HG03565 (cell line): ENCODE measurements at regions not wholly inside any gene's neighbourhood (a gene's known extent, or its start where the extent isn't known, plus 50 kb on each side); places are given as distances from the start of the nearest gene placed in this dataset.

ENCODE experiments used
- ATAC-seq: cut with Tn5 transposase; IDR thresholded peaks from one replicate; pipeline ENCODE4 v1.9.1; 2021; ENCODE audit warnings: mild to moderate bottlenecking, moderate library complexity; ENCODE audit not compliant: unreplicated experiment

DNA sequence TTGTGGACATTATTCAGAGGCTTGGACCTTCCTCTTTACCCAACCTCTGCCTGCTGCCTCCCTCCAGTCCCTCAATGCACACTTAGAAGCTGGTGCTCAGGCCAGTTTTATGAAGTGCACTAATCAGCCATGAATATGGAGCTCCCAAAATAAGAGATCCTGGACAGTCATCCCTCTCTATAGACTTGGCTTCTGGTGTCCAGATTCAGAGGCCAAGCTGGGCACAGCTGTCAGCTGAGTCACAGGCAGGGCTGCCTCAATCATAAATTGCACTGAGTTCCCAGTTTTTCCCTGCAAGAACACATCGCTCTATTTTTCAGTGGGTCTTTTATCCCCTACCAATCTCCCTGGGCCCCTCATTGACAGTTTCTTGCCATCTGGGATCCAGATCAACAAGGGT is 161.7 kb upstream of the CADM1 start:
- no peak for ATAC-seq

DNA sequence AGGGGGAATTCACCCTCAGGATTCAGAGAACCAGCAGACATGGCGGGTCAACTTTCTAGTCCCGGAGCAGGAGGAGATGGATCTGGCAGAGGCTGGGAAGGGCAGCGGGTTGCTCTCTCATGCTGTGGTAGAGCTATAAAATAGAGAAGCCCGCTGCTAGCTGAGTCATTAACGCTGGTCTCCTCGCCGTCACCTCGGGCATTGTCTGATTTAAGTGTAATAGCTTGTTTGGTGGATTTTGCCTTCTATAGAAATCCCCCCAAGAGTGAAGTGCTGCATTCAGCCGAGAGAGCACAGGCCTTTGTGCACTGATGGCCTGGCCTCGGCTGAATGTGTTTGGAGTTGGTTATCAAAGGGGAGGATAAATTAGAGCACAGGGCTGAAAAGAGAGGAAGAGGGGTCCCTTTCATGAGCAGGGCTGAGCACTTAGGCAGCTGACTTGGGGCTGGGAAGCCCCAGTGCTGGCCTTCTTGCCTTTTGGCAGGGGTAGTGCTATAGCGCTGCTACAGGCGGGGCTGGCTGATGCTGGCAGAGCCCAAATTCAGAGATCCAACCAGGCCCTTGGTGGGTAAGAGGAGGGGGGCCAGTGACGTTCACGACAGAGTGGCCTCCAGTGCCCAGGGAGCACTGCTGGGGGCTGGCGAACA is 161.1 kb upstream of the CADM1 start:
- no peak for ATAC-seq

- no peak for ATAC-seq
Observed at GRCh38 chr11:115664313-115664712, 160.1 kb upstream of the CADM1 start.

DNA sequence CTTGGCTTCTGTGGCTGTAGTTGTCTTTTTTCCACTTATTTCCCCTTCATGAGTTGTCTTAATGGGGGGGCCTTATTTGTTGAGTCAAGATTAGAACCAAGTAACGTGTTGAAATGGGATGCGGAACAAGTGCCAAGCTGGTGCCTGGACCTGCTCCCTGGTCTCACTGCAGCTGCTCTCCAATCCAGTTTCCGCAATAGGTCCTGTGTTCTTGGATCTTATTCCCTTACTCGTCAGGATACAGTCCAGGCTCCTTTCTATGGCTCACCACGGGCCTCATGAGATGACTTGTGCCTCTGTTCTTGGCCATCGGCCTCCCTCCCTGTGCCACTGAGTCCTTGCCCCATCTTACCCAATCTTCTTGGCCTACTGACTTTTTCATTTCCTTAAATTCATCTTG is 159.6 kb upstream of the CADM1 start:
- no peak for ATAC-seq

- no peak for ATAC-seq
Observed at GRCh38 chr11:115660030-115660805, 156.0 kb upstream of the CADM1 start.

GRCh38 chr11:115659061-115659963 is 155.1 kb upstream of the CADM1 start:
- ATAC-seq: no peak

GRCh38 chr11:115657586-115657985 is 153.4 kb upstream of the CADM1 start:
- ATAC-seq: no peak

DNA sequence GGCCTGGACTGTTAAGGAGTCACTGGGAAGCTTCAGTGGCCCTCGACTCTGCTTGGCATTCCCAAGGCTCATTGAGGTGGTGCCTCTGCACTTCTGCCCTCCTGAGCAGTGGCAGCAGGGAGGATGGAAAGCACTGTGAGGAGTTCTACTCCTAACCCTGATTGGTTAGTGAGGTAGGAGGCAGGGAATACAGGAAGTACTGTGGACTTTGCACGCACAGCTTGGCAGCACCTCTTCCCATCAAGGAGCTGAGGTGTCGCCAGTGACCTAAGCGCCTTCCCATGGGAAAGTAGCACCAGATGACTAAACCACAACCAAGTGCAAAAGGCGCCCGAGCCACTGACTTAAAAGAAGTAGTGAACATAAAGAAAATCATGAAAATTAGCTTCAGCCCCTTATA is 152.5 kb upstream of the CADM1 start:
- no peak for ATAC-seq

- no peak for ATAC-seq
Observed at GRCh38 chr11:115656041-115656440, 151.8 kb upstream of the CADM1 start.

- ATAC-seq: no peak
Observed at GRCh38 chr11:115654792-115655191, 150.6 kb upstream of the CADM1 start.

- no peak for ATAC-seq
Observed at GRCh38 chr11:115653926-115654325, 149.7 kb upstream of the CADM1 start.

DNA sequence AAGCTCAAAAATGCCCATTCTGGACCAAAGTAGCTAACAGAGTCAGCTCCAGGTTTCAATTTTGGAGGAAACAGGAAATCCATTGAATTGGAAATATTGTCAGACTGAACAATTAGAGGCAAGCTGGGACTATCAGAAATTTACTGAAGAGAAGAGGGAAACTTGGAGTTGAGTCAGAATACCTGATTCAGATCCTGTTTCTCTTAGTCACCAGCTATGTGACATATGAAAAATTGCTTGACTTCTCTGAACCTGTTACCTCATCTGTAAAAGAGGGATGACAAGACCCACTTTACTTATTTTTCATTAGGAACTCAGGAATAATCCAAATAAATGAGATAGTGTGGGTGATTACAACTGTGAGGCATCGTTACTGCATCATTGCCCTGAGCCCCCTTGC is 148.9 kb upstream of the CADM1 start:
- no peak for ATAC-seq

GRCh38 chr11:115652496-115652895 is 148.3 kb upstream of the CADM1 start:
- no peak for ATAC-seq

DNA sequence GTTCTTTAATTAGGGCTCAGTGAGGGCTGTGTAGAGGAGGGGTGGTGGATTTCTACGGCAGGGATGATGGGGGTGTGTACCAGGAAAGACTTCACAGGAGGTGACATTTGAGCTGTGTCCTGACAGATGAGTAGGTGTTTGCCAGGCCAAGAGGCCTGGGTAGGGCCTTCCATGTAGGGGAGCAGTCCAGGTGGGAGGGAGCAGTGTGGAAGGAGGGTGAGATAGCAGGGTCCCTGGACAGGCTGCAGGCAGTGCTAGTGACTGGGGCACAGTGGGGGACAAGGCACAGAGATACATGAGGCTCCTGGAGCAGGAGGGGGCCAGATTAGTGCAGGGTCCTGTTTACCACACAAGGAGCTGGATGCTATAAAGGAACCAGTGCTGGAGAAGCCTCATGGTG is 147.9 kb upstream of the CADM1 start:
- ATAC-seq: no peak

- no peak for ATAC-seq
Observed at GRCh38 chr11:115649461-115649860, 145.2 kb upstream of the CADM1 start.

GRCh38 chr11:115645631-115646317 is 141.6 kb upstream of the CADM1 start:
- ATAC-seq: no peak

- no peak for ATAC-seq
Observed at GRCh38 chr11:115644856-115645255, 140.6 kb upstream of the CADM1 start.

- no peak for ATAC-seq
Observed at GRCh38 chr11:115643549-115644270, 139.5 kb upstream of the CADM1 start.

- no peak for ATAC-seq
Observed at GRCh38 chr11:115642660-115643059, 138.4 kb upstream of the CADM1 start.

DNA sequence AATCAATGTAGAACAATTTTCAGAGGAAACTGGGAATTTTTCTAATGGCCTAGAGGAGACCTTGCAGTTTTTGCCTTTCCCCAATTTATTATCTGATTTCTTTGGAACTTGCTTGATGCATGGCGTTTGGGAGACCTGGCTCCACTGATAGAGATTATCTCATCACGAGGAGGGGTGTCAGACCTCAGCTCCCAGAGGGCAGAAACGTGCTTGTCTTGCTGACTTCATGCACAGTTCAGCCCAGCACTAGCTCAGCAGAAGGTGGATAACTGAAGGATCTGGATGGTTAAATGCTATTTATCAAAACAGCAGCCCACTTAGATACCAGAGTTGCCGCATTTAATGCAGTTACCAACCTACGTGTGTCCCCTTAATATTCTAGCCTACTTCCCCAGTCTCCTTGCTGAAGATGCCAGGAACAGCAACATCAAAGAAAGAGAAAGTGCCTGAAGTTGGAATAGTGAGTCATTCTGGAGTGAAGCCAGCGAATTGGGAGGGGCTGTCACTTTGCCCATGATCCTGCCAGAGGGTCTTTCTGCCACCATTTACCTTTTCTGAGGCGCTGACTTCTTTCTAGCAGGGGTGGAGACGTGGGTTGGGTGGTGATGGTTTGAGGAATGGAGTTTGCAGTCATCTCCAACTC is 133.5 kb upstream of the CADM1 start:
- no peak for ATAC-seq
